ENCODE measurements at regions not wholly inside any gene's neighbourhood (a gene's known extent, or its start where the extent isn't known, plus 50 kb on each side); places are given as distances from the start of the nearest gene placed in this dataset.

DNA sequence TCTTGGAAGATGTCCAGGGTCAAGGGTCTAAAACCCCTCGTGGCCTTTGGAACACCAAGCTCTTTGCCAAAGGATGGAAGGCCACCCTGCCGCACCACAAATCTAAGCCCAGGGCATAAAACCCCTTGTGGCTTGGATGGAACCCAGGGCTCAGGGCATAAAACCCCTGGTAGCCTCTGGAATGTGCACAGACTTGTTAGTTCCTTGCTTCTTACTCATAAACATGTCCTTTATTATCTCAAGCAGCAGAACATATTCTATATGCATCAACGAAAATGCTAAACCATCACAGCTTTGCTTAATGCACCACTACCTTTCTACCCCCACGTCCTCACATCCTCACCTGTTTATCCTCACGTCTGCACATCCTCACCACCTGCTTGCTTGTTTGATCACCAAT lies 998.0 kb downstream of the DSC3 start:
- Histone ChIP-seq H3K4me3 (replicated peaks; ENCODE audit: insufficient read depth, low read length) (no peak overlapping the region), H3K27ac (replicated peaks) (no peak overlapping the region), H3K27me3 (ENCODE audit: insufficient read depth, poor library complexity, severe bottlenecking) (no peaks in the 10 kb centered on the region)
- DNase-seq (ENCODE audit: low read depth in 1 of 2, low spot score in 1 of 2): no peak
- TF ChIP-seq POLR2AphosphoS5 (IDR thresholded peaks at IDR 0.05; ENCODE audit: low read depth): no peak
- no peak for TF ChIP-seq SPI1 (IDR thresholded peaks at IDR 0.05; ENCODE audit: borderline replicate concordance, low read depth)
- TF ChIP-seq, protein P1, sequence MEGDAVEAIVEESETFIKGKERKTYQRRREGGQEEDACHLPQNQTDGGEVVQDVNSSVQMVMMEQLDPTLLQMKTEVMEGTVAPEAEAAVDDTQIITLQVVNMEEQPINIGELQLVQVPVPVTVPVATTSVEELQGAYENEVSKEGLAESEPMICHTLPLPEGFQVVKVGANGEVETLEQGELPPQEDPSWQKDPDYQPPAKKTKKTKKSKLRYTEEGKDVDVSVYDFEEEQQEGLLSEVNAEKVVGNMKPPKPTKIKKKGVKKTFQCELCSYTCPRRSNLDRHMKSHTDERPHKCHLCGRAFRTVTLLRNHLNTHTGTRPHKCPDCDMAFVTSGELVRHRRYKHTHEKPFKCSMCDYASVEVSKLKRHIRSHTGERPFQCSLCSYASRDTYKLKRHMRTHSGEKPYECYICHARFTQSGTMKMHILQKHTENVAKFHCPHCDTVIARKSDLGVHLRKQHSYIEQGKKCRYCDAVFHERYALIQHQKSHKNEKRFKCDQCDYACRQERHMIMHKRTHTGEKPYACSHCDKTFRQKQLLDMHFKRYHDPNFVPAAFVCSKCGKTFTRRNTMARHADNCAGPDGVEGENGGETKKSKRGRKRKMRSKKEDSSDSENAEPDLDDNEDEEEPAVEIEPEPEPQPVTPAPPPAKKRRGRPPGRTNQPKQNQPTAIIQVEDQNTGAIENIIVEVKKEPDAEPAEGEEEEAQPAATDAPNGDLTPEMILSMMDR (IDR thresholded peaks at IDR 0.05; ENCODE audit: insufficient read depth, low read length): no peak
- TF ChIP-seq GABPA (IDR thresholded peaks at IDR 0.05; ENCODE audit: low read depth): no peak
- TF ChIP-seq, protein P2, sequence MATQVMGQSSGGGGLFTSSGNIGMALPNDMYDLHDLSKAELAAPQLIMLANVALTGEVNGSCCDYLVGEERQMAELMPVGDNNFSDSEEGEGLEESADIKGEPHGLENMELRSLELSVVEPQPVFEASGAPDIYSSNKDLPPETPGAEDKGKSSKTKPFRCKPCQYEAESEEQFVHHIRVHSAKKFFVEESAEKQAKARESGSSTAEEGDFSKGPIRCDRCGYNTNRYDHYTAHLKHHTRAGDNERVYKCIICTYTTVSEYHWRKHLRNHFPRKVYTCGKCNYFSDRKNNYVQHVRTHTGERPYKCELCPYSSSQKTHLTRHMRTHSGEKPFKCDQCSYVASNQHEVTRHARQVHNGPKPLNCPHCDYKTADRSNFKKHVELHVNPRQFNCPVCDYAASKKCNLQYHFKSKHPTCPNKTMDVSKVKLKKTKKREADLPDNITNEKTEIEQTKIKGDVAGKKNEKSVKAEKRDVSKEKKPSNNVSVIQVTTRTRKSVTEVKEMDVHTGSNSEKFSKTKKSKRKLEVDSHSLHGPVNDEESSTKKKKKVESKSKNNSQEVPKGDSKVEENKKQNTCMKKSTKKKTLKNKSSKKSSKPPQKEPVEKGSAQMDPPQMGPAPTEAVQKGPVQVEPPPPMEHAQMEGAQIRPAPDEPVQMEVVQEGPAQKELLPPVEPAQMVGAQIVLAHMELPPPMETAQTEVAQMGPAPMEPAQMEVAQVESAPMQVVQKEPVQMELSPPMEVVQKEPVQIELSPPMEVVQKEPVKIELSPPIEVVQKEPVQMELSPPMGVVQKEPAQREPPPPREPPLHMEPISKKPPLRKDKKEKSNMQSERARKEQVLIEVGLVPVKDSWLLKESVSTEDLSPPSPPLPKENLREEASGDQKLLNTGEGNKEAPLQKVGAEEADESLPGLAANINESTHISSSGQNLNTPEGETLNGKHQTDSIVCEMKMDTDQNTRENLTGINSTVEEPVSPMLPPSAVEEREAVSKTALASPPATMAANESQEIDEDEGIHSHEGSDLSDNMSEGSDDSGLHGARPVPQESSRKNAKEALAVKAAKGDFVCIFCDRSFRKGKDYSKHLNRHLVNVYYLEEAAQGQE (IDR thresholded peaks at IDR 0.05; ENCODE audit: insufficient replicate concordance, low read depth): no peak

DNA sequence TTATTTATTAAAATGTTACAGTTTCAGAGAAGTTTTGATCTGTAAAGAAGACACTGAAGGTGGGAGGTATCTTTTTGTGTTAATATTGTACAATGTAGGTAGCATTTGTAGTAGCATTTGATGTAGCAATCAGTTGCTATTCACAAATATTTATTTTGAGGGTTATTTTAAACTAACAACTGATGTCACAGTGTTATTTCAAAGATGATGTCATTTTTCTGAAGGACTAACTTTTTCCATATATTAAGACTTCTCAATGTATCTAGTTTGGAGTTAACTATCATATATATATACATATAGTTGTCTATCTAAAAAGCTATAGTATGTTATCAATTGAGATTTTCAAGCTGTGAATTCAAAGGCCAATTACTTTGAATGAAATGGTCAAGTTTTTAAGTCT lies 1003.3 kb downstream of the DSC3 start:
- Histone ChIP-seq H3K4me3 (replicated peaks; ENCODE audit: insufficient read depth, low read length) (no peak overlapping the region), H3K27ac (replicated peaks) (no peak overlapping the region), H3K27me3 (ENCODE audit: insufficient read depth, poor library complexity, severe bottlenecking) (no peaks in the 10 kb centered on the region)
- TF ChIP-seq SPI1 (IDR thresholded peaks at IDR 0.05; ENCODE audit: borderline replicate concordance, low read depth) (no peak), POLR2AphosphoS5 (IDR thresholded peaks at IDR 0.05; ENCODE audit: low read depth) (no peak), GABPA (IDR thresholded peaks at IDR 0.05; ENCODE audit: low read depth) (no peak)
- TF ChIP-seq, protein P2 (IDR thresholded peaks at IDR 0.05; ENCODE audit: insufficient replicate concordance, low read depth): no peak
- TF ChIP-seq, protein P1 (IDR thresholded peaks at IDR 0.05; ENCODE audit: insufficient read depth, low read length): no peak
- no peak for DNase-seq (ENCODE audit: low read depth in 1 of 2, low spot score in 1 of 2)

DNA sequence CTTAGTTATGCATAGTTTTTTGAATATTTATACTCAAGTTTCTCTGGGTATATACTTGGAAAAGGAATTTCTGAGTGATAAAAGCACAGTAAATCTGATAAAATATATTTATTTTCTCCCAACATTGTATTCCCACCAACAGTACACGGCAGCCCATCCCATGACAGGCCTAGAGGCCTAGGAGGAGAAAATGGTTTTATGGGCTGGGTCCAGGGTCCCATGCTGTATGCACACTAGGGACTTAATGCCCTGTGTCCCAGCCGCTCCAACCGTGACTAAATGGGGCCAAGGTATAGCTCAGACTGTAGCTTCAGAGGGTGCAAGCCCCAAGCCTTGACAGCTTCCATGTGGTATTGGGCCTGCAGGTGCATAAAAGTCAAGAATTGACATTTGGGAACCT lies 1007.7 kb downstream of the DSC3 start:
- TF ChIP-seq SPI1 (IDR thresholded peaks at IDR 0.05; ENCODE audit: borderline replicate concordance, low read depth): no peak
- TF ChIP-seq, protein P1 (IDR thresholded peaks at IDR 0.05; ENCODE audit: insufficient read depth, low read length): no peak
- no peak for TF ChIP-seq GABPA (IDR thresholded peaks at IDR 0.05; ENCODE audit: low read depth)
- TF ChIP-seq, protein P2 (IDR thresholded peaks at IDR 0.05; ENCODE audit: insufficient replicate concordance, low read depth): no peak
- no peak for TF ChIP-seq POLR2AphosphoS5 (IDR thresholded peaks at IDR 0.05; ENCODE audit: low read depth)

More for the DNA sequence above, 1007.7 kb downstream of the DSC3 start:
- no peak for DNase-seq (ENCODE audit: low read depth in 1 of 2, low spot score in 1 of 2)
- H3K4me3 ChIP-seq (replicated peaks; ENCODE audit: insufficient read depth, low read length): no peak overlapping the region
- no peaks in the 10 kb centered on the region for H3K27me3 ChIP-seq (ENCODE audit: insufficient read depth, poor library complexity, severe bottlenecking)
- no peak overlapping the region for H3K27ac ChIP-seq (replicated peaks)
